Upper lobe of left lung (tissue), 6 donors: ENCODE measurements at regions not wholly inside any gene's neighbourhood (a gene's known extent, or its start where the extent isn't known, plus 50 kb on each side); places are given as distances from the start of the nearest gene placed in this dataset.

Experiments
- ATAC-seq, 2 donors: fragments of 200-7000 bp; cut with Tn5 transposase; one replicate each; pipeline ENCODE4 v1.9.1; 2022; ENCODE audit warnings: mild to moderate bottlenecking in 2 of 2, moderate library complexity in 2 of 2; ENCODE audit not compliant: low FRiP score in 2 of 2
- DNase-seq, 2 donors: peaks; one replicate each; pipeline ENCODE4 v3.0.0-alpha.2; 2019 to 2020
- H3K27ac ChIP-seq, 4 donors: fragments of 200-600 bp; sonication (generic); one replicate each; pipeline ENCODE4 v1.5.1; 2016 to 2019
- H3K27me3 ChIP-seq, 4 donors: fragments of 200-600 bp; sonication (generic); one replicate each; pipeline ENCODE4 v1.5.1; 2017 to 2019
- H3K36me3 ChIP-seq, 4 donors: fragments of 200-600 bp; sonication (generic); one replicate each; pipeline ENCODE4 v1.5.1; 2016 to 2019
- H3K4me1 ChIP-seq, 4 donors: fragments of 200-600 bp; sonication (generic); one replicate each; pipeline ENCODE4 v1.5.1; 2018 to 2019
- H3K4me3 ChIP-seq, 4 donors: fragments of 200-600 bp; sonication (generic); one replicate each; pipeline ENCODE4 v1.5.1; 2017 to 2019; ENCODE audit warnings: mild to moderate bottlenecking in 2 of 4, moderate library complexity in 1 of 4
- H3K9me3 ChIP-seq, 4 donors: fragments of 200-600 bp; sonication (generic); one replicate each; pipeline ENCODE4 v1.5.1; 2018 to 2019
- CTCF ChIP-seq, 6 experiments: fragments of 450-650 bp in 4 of 6; fragments of 200-600 bp in 2 of 6; sonication (generic) in 2 of 6; IDR thresholded peaks; one replicate each; pipeline ENCODE4 v1.5.1; 2016 to 2019; ENCODE audit warnings: antibody characterized with exemption in 6 of 6
- EP300 ChIP-seq, 4 donors: sonication (generic); formaldehyde crosslinking; IDR thresholded peaks; one replicate each; pipeline ENCODE4 v1.5.1; 2017; ENCODE audit warnings: antibody characterized with exemption in 4 of 4, control low read depth in 2 of 4
- POLR2A ChIP-seq, 4 donors: fragments of 450-650 bp; IDR thresholded peaks; one replicate each; pipeline ENCODE4 v1.5.1; 2016 to 2017; ENCODE audit warnings: antibody characterized with exemption in 4 of 4, mild to moderate bottlenecking in 2 of 4
- POLR2AphosphoS5 ChIP-seq, 2 donors: sonication (generic); formaldehyde crosslinking; IDR thresholded peaks; one replicate each; pipeline ENCODE4 v1.5.1; 2017; ENCODE audit warnings: antibody characterized with exemption in 2 of 2
- WGBS, 2 donors: methylation state at CpG; one replicate each; pipeline ENCODE4 v1.1.5; 2017 to 2018; 5-methylcytosine and 5-hydroxymethylcytosine counted together
- donor health status: DM: no; HTN: no; CAD: no; lungs with moderate emphysema.
- donor health status: DM: no; HTN: yes; CAD: no; lungs with severe emphysema.

GRCh38 chr5:122602700-122603099 lies 172.2 kb upstream of the SNX2 start:
- peaks cover 0 to 8% (median 0%) of the 10 kb centered on the region in 4 donors for H3K9me3 ChIP-seq
- H3K27ac ChIP-seq: no peak overlapping the region
- no peaks in the 10 kb centered on the region for H3K36me3 ChIP-seq
- no peak for TF ChIP-seq POLR2A (IDR thresholded peaks at IDR 0.05)
- no peak for TF ChIP-seq POLR2AphosphoS5 (IDR thresholded peaks at IDR 0.05)
- no peaks in the 10 kb centered on the region for H3K27me3 ChIP-seq
- DNase-seq (no peak), ATAC-seq (no peak)
- WGBS, 2 donors: 52 to 60% methylated on average over 1 of the region's 1 CpG
- no peak overlapping the region for H3K4me3 ChIP-seq
- H3K4me1 ChIP-seq: no peaks in the 10 kb centered on the region

- TF ChIP-seq POLR2AphosphoS5 (IDR thresholded peaks at IDR 0.05) (no peak), POLR2A (IDR thresholded peaks at IDR 0.05) (no peak), CTCF (IDR thresholded peaks at IDR 0.05) (no peak), EP300 (IDR thresholded peaks at IDR 0.05) (no peak)
- H3K4me3 ChIP-seq: no peak overlapping the region
- H3K9me3 ChIP-seq: peaks cover 0 to 8% (median 0%) of the 10 kb centered on the region in 4 donors
- no peaks in the 10 kb centered on the region for H3K36me3 ChIP-seq
- H3K4me1 ChIP-seq: no peaks in the 10 kb centered on the region
- no peak overlapping the region for H3K27ac ChIP-seq
- ATAC-seq (no peak), DNase-seq (no peak)
- 86 to 87% methylated on average over 4 of the region's 4 CpGs for WGBS, 2 donors
- H3K27me3 ChIP-seq: no peaks in the 10 kb centered on the region
Observed at GRCh38 chr5:122605236-122605635, 169.6 kb upstream of the SNX2 start.

DNA sequence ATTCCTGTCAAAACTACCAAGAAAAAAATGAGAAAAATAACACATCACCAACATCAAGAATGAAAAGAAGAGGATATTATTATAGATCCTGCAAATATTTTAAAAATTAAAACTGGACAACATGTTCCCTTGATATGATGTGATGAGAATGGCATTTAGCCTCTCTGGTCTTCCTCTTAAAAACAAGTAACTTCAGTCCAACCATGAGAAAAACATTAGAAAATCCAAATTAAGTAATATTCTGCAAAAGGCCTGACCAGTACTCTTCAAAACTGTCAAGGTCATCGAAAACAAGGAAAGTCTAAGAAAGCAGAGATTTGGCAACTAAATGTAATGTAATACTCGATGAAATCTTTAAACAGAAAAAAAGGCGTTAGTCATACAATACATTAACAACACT lies 167.1 kb upstream of the SNX2 start:
- Histone ChIP-seq H3K36me3 (no peaks in the 10 kb centered on the region), H3K4me1 (no peaks in the 10 kb centered on the region), H3K9me3 (no peaks in the 10 kb centered on the region), H3K27me3 (no peaks in the 10 kb centered on the region), H3K27ac (no peak overlapping the region), H3K4me3 (no peak overlapping the region)
- ATAC-seq (peak in 1 of 2 donors; percentile 61), DNase-seq (no peak)
- 88 to 89% methylated on average over 3 of the region's 3 CpGs for WGBS, 2 donors
- TF ChIP-seq CTCF (IDR thresholded peaks at IDR 0.05) (no peak), POLR2A (IDR thresholded peaks at IDR 0.05) (no peak), EP300 (IDR thresholded peaks at IDR 0.05) (no peak), POLR2AphosphoS5 (IDR thresholded peaks at IDR 0.05) (no peak)

GRCh38 chr5:122608222-122608621 lies 166.7 kb upstream of the SNX2 start:
- WGBS, 2 donors: 90 to 91% methylated on average over 3 of the region's 3 CpGs

GRCh38 chr5:122611406-122611805 lies 163.5 kb upstream of the SNX2 start:
- ATAC-seq: no peak
- 55 to 59% methylated on average over 2 of the region's 2 CpGs for WGBS, 2 donors
- H3K9me3 ChIP-seq: no peaks in the 10 kb centered on the region
- H3K4me1 ChIP-seq: no peaks in the 10 kb centered on the region
- no peak for TF ChIP-seq CTCF (IDR thresholded peaks at IDR 0.05)
- H3K27me3 ChIP-seq: no peaks in the 10 kb centered on the region
- H3K27ac ChIP-seq: no peak overlapping the region
- H3K36me3 ChIP-seq: no peaks in the 10 kb centered on the region
- H3K4me3 ChIP-seq: no peak overlapping the region
- DNase-seq: no peak

More at GRCh38 chr5:122608222-122608621, 166.7 kb upstream of the SNX2 start:
- ATAC-seq: no peak
- Histone ChIP-seq H3K9me3 (no peaks in the 10 kb centered on the region), H3K4me3 (no peak overlapping the region), H3K27me3 (no peaks in the 10 kb centered on the region), H3K4me1 (no peaks in the 10 kb centered on the region), H3K36me3 (no peaks in the 10 kb centered on the region), H3K27ac (no peak overlapping the region)
- DNase-seq: no peak
- no peak for TF ChIP-seq EP300 (IDR thresholded peaks at IDR 0.05)
- no peak for TF ChIP-seq CTCF (IDR thresholded peaks at IDR 0.05)
- no peak for TF ChIP-seq POLR2AphosphoS5 (IDR thresholded peaks at IDR 0.05)
- no peak for TF ChIP-seq POLR2A (IDR thresholded peaks at IDR 0.05)
